Activated CD4-positive, alpha-beta T cell treated with anti-CD3 and anti-CD28 coated beads for 4 hours (primary cell): ENCODE measurements at regions not wholly inside any gene's neighbourhood (a gene's known extent, or its start where the extent isn't known, plus 50 kb on each side); places are given as distances from the start of the nearest gene placed in this dataset.
"Not testable (repeated sequence)": the region's sequence is repeated elsewhere in the genome, so short reads cannot be mapped to it uniquely, and the experiment has no call there.

ENCODE experiments used
- DNase-seq, 2 donors: peaks; one replicate each; pipeline ENCODE4 v3.0.0-alpha.2; 2020

DNA sequence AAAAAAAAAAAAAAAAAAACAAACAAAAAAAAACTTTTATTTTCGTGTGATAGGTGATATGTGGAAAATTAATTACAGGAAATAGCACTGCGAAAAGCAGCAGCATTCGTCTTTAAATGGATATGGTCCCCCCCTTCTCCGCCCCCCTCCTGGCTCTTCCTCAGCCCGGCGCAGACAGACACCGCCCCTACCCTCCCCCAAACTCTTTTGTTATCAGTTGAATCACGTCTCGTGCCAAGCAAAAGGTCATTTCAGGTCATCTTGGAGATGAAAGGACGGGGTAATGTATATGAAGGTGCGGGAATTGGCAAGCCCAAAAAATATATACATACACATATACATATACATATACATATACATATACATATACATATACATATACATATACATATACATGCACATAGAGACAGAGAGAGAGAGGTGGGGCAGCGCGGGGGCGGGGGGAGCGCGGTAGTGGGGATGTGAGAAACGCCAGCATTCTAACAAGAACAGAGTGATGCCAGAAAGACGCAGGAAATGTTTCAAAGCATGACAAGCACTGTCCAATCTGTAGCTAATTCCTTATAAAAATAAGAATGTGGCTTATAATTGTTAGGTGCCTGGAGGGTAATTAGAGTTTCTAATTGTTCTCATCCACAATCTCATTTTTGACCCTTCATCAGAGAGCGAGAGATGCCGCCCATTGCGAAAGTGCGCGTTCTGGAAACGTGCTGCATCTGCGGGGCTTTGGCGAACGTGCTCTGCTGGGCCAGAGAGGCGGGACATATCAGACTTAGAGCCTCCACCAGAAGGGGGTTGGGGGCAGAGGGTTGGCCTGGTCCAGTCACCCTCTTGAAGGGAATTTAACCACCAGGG lies 214.5 kb upstream of the UBASH3B start:
- DNase-seq, result no peak

DNA sequence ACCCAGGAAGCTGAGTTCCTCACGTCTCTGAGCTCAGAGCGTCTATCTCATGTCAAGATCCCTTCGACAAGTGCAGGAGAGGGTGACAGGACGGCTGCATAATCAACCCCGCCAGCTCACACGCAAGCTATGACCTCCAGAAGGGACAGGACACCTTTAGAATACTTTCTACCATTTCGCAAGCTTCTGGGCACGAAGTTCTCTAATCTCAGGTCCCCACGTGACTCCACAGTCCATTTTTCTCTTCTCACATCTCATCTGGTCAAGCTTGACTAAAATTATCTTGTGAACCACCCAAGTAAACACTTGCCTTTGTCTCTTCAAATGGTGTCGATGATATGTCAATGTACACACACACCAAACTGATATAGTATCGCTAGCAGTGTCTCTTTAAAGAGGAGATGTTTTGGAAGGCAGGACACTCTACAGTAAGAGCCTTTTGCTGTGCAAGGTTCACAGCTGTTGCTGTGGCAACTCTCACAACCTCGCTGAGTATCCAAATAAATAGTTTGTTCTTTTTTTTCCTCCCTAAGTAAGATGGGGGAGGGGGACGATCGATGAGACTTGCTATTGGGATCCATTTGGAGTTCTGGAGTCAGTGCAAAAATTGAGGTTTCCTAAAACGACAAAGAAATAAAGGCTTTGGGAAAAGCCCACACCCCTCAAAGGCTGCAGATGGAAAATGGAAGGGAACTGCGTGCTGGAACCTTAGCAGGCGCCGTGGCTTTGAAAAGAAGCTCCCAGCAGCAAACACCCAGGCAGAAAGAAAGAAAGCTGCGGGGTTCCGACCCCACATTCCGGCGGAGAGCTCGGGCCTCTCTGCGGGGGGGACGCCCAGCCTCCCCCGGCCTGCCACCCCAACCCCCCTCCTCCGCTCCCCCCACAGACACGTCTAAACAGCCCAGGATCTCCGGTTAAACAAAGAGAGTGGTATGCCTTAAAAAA lies 215.4 kb upstream of the UBASH3B start:
- no peak for DNase-seq

DNA sequence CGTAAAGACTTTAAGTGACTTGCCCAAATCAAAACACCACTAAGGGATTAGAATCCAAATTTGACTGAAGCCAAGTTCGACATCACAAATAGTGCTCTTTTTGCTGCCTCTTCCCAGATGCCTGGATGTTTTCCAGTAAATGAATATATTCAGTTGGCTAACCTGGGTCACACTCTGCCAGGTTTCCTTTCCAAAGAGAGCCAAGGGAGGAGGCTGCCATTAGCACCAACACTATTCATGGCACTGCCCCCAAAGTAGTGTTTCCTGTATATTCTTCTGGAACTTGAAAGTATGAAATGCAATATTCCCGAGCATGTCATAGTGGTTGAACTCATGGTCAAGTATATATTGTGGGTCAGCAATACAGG lies 219.3 kb upstream of the UBASH3B start:
- no peak for DNase-seq

DNA sequence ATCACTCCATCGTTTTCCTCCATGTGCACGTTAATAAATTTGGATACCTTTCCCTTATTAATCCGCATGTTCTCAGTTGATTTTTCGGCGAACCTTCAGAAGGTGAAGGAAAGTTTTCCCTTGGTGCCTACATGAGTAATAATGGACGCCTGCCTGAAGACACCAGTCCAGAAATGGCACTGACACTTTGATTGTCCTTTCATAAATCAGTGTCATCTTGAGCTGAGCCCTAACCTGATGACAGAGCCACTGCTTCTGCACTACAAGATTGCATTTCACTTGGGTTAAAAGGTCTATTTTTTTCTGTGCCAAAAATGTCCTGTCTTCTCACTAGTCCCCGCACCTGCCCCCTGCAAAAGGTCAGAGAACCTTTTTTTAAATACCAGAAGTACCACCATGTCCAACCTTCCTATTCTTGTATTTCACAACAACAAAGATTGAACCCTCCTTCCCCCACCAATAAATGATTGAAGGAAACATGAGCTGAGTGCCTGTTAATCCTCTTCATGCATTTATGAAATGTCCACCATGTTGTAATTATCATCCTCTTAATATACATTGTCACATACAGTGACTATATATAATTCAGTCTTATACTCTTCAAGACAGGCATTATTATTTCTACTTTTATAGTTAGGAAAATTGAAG lies 219.9 kb upstream of the UBASH3B start:
- DNase-seq, result no peak

DNA sequence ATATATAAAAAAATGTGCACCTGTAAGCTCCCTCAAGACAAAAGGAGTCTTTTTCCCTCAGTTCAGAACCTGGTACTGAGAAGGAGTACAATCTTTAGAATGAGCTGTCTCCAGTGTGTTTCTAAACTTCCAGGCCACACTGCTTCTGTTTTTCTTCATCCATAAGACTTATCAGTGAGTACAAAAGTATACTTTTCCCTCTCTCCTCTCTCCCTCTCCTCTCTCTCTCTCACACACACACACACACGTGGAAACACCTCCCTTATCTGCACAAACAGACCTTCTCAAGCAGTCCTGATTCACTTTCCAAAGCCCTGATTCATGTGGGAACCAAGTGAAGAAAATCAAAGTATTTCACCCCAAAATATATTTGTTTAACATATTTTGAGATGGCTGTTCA lies 220.7 kb upstream of the UBASH3B start:
- no peak for DNase-seq

DNA sequence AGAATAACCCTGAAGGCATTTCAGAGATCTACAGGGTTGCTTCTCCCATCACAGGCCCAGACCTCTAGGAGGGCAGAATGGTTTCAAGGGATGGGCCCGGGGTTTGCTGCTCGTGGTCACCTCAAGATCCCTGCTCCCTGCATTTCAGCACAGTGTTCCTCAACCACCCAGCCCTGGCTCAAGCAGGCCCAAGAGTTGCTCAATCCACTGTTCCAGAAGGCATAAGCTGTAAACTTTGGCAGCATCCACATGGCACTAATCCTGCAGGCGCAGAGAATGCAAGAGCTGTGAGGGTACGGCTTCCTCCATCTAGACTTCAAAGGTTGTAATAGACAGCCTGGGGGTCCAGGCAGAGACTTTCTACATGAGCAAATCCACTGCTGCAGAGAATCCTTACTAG lies 225.0 kb upstream of the UBASH3B start:
- no peak for DNase-seq

DNA sequence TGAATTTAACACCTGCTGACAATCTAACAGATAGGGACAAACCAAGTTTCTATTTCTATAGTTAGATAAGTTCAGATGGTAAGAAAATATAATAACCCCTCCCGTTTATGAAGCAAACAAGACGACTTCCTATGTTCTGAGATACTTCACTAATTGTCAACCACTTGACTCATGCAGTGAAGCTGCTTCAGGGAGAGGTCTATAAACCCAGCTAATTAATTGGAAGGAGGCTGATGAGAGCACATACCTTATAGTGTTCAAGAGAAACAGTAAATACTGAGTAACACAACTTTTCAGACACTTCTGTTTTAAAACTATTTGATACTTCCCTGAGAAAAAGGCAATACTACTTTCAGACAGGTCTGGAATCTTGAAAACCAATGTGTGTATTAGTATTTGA lies 229.4 kb upstream of the UBASH3B start:
- no peak for DNase-seq

DNA sequence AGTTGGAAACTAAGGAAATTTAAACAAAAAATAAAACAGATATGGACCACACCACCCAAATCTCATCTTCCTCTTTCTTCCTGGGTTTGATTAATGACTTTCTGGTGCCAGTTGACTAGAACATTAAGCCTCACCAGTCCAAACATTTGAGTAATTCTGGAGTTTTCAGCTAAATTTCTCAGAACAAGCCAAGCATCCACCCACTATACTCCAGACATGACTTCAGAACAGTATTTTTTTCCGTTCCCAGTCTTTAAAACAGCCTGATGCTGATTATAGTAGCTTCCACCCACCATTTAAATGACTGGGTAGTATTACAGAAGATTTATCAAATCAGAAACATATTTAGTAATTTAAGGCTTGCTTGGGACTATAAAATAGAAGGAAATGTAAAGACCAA lies 230.9 kb upstream of the UBASH3B start:
- DNase-seq, result no peak

DNA sequence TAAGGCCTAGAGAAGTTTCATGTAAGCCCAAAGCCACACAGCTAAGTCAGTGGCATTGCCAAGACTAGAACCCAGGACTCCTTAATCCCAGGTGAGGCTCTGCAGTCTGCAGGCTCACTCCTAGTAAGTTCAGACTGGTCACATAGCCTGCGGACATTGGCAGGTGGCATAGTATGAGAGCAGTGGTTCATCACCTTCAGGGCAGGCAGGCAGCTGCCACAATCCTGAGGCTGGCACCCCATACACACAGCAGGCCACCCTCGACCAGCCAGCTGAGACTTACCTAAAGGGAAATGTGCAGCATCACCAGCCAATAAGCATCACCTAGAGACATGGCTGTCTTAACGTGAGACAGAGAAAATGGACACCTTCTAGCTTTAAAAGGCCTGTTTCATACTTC lies 231.6 kb upstream of the UBASH3B start:
- DNase-seq, result no peak

DNA sequence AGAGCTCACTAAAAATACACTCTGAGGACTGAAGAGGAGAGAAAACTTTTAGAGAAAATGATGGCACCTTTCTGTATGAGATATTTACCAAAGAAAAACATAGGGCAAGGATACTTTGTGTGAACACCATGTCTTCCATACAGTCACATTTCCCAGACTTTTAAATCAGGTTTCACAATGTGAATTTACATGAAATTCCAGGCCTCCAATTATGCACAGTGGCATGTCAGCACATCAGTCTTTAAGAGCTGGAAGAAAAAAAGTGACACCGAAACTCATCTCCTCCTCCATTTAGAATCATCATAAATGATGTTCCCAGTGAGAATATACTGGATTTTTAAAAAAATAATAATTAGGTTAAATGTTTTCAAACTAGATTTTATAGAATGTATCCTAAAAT lies 232.2 kb upstream of the UBASH3B start:
- DNase-seq, result no peak

DNA sequence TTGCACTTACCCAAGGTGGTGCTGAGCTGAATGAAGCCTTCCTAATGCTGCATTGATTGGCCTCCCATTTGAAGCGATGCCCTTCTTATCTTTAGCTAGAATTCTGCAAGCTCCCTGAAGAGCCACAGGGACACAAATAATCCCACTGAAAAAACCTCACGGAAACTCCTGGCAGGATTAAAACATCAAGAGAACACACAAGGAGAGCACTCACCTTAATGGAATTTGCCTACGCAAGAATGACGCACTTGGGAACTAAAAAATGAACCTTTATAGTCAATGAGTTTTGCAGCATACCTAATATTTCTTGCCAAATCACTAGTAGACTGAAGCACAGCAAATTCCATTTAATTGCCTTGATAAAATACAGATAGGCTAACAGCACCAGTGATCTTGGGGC lies 232.8 kb upstream of the UBASH3B start:
- no peak for DNase-seq

DNA sequence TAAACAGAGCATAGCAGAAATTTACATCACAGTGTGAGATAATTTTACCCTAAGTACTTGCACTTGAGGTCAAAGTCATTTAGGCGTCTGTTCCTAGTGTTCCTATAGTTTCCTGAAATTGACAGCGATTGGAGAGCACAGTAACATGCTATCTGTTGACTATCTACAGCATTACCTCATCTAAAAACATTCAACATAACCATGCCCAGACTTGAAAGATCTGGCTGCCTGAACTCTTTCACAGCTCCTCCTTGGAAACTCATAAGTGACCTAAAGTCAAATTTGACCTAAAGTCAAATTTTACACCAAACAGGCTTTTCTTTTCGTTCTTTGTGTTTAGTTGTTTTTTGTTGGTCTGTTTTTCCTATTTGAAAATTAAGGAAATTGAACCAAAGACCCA lies 233.8 kb upstream of the UBASH3B start:
- DNase-seq, result no peak

DNA sequence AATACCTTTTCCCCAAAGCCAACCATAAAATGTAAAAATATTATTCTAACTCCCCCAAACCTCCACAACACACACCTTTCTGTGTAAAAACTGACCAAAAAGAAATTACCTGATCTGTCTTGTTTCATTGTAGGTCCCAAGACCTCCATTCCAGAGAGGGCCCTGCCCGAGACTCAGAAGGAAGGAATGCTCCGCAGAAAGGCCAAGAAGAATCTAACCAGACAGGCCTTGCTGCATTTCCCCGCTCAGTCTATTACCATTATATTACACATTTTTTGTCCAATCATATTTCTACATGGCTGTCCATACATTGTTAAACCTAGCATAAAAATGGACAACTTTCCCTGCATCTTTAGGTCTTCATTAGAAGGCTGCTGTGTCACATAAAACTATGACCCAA lies 237.5 kb upstream of the UBASH3B start:
- DNase-seq, result no peak

DNA sequence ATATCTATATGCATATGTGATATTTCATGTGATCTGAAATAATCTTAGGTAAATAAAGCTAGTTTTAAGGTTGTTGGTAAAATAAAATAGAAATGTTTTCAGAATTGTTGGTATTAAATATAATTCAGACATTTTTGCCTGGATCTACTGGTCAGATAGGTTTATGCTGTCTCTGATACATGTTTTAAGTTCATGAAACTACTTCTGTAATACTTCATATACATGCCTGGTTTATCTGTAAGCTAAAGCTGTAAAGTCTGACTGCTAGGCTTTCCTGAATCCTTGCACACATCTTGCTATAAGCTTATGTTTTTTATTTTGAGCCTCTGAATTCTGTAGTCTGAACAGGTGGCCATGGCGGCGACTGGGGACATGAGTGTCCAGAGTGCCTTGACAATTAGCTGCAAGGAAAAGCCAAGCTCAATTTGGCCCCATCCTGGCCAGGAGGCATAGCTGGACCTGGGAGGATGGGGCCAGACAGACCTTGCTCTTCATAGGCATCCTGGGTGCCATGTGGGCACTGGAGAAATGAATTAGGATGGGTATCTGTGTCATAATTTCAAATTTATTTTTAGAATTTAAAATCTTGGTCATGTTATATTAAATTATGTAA lies 241.0 kb upstream of the UBASH3B start:
- no peak for DNase-seq

DNA sequence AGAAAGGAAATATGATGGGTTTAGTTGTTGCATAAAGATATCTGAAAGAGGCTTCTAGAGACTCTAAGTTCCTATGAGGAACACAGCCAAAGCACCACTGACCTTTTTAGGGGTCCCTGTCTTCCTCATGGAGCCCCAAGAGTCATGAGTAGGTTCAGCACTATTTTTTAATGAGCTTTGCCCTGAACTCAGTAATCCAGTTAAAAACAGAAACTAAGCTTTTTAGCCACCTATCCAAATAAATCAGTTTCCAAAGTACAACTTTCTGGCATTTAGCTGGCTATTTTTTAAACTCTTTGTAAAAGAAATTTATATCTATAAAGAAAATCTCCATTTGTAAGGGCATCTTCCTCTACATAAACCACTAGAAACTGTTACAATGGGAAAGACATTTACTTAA lies 241.8 kb upstream of the UBASH3B start:
- no peak for DNase-seq

DNA sequence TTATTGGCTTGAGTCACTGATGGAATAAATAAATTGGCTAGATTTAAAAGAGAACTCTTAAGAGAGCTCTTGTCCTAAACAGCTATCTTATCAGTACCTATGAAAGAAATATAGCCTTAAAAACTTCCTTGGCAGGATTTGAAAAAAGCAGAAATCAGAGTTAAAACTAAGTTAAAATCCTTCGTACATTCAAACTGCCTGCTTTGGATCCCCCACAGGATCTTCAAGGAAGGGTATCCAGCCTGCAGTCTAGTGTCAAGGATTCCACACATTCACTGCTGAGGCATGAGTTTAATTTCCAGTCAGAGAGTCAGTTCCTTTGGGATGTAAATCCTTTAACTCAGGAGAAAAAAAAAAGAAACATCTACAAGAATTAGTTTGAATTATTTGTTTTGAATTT lies 242.9 kb upstream of the UBASH3B start:
- no peak for DNase-seq

DNA sequence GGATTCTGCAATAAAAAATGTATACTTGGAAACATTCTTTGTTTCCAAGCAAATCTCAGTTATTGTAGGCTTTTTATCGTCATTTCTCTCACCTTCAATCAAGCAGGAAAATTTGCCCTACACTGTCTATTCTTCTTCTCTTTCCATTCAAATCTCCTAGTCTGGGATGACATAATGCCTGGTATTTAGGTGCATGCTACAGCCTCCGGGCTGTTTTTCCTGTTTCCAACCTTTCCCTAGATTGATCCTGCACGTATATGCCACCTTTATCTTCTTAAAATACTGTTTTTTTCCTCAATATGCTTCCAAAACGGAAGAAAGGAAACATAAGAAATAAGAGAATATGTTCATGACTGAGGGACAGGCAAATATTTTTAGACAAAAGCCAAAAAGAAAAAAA lies 249.1 kb upstream of the UBASH3B start:
- DNase-seq, result no peak

DNA sequence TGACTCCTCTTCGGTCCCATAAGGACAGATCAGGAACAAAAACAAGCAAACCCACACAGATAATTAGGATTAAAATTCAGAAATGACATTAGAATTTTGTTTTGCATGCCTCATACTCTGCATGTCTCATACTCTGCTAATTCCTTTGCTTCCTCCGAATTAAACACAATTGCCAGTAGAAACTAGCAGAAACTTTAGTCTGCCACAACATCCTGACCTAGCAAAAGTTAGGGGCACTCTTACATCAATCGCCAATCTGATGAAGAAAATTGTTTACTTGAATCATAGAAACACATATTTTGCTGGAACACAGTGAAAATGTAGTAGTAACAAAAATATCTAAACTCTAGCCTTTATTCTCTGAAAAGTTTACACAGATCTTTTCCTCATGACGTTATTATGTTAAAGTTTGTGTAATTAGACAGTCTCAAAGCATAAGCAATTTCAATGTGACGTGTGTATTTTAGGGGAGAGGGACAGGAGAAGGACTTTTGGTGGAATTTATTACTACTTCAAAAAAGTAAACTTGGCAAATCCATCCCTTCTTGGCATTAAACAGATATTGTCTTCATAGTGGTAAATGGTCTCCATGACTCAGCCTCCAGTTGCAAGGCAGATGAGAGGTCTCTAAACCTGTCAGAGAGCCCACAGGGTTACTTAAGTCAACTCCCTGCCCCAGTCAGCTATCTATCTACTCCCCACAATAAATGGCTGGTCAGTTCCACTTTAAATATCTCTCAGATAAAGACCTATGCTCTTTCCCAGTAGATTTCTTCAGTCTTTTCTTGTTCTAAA lies 249.8 kb upstream of the UBASH3B start:
- DNase-seq, result no peak

DNA sequence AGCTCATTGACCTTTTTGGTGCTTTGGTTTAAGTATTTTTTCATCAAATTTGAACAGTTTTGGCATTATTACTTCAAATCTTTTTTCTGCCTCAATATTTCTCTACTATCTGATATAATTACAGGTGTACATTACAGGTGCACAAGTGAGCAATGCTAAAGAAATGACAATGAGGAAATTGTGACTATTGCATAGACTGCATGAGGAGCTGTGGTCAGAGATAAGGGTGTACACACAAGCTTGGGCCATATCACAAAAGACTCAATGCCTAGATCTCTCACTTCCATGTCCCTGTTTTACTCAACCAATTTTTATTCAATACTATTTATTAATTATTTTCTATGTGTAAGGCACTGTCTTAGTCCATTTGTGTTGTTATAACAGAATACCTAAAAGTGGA lies 251.0 kb upstream of the UBASH3B start:
- no peak for DNase-seq

DNA sequence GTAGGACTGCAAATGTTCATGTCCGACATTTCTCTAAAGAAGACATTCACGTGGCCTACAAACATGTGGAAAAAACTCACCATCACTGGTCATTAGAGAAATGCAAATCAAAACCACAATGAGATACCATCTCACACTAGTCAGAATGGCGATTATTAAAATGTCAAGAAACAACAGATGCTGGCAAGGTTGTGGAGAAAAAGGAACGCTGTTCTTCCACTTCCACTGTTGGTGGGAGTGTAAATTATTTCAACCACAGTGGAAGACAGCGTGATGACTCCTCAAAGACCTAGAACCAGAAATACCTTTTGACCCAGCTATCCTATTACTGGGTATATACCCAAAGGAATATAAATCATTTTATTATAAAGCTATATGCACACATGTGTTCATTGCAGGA lies 253.9 kb upstream of the UBASH3B start:
- DNase-seq, result not testable (repeated sequence)

DNA sequence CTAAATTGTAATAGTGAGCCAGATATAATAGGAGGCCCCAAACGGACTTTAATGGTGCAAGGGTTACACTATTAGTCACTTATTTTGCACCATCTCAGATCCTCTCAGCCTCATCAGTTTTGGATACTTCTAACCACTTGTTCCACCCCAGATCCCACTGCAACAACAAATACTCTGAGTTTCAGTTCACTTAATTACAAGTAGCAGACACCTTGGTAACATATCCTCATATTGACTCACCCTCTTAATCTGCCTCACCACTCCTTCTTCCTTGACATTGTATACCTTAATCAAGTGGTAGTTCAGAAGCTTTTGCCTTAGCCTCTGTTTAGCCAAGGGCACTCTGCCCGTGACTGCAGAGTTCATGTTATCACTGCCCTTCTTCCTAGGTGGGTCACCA lies 256.1 kb upstream of the UBASH3B start:
- DNase-seq, result no peak

DNA sequence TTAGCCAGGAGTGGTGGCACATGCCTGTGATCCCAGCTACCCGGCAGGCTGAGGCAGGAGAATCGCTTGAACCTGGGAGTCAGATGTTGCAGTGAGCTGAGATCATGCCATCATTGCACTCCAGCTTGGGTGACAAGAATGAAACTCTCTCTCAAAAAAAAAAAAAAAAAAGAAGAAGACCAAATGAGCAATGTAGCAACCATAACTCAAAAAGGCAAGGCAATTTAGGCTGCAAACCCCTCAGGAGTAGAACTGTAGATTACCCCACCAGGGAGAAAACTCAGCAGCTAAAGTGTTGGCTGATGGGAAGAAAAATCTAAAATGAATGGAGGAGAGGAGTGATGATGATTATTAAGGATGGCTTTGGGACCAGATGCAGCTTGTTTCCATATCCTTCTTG lies 256.7 kb upstream of the UBASH3B start:
- DNase-seq, result no peak
